NOMO-1 treated with dmso at 0.1 percent for 144 hours (cell line): ENCODE measurements at regions not wholly inside any gene's neighbourhood (a gene's known extent, or its start where the extent isn't known, plus 50 kb on each side); places are given as distances from the start of the nearest gene placed in this dataset.

Experiments
- DNase-seq: peaks from one replicate; lab custom pipeline; 2025; ENCODE audit not compliant: unreplicated experiment; lab: John Stamatoyannopoulos, UW

GRCh38 chr12:85733221-85733840 is 102.9 kb downstream of the RASSF9 start:
- DNase-seq = no peak

GRCh38 chr12:85733984-85734383 is 102.2 kb downstream of the RASSF9 start:
- no peak for DNase-seq

- DNase-seq = no peak
Observed at GRCh38 chr12:85740186-85740585, 96.0 kb downstream of the RASSF9 start.

- DNase-seq = no peak
Observed at GRCh38 chr12:85741046-85741445, 95.2 kb downstream of the RASSF9 start.

GRCh38 chr12:85747941-85748495 is 88.2 kb downstream of the RASSF9 start:
- DNase-seq = no peak
